HG03280 (cell line): ENCODE measurements at regions not wholly inside any gene's neighbourhood (a gene's known extent, or its start where the extent isn't known, plus 50 kb on each side); places are given as distances from the start of the nearest gene placed in this dataset.
"Not testable (repeated sequence)": the region's sequence is repeated elsewhere in the genome, so short reads cannot be mapped to it uniquely, and the experiment has no call there.

ENCODE experiments used
- ATAC-seq: cut with Tn5 transposase; IDR thresholded peaks from one replicate; pipeline ENCODE4 v1.9.1; 2021; ENCODE audit warnings: mild to moderate bottlenecking, moderate library complexity; ENCODE audit not compliant: unreplicated experiment

DNA sequence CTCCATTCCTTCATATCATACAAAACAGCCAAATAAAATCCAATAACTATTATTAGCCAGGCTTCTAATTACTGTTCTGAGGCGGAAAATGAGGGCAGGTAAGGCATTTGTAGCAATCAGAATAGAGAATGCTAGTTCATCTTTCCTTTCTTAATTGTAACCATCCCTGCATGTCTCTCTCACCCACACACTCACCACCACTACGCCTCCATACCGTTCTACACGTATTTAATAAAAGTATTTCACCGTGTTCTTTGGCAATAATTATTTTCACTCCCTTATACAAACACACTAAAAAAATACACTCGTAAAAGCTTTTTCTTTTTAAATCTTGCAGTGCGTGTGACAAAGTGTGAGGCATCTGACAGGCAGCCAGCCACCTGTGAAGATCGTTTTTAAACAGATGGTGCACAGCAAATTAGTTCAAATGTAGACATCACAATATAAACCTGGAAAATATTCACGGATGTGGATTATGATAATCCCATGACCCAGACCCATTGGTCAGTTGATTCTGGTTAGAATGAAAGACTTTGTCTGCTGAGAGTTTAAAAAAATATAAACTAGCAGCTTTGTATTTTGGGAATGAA, 653.6 kb downstream of the REEP3 start:
- ATAC-seq = no peak

GRCh38 chr10:64175271-64175962, 654.2 kb downstream of the REEP3 start:
- ATAC-seq = no peak

DNA sequence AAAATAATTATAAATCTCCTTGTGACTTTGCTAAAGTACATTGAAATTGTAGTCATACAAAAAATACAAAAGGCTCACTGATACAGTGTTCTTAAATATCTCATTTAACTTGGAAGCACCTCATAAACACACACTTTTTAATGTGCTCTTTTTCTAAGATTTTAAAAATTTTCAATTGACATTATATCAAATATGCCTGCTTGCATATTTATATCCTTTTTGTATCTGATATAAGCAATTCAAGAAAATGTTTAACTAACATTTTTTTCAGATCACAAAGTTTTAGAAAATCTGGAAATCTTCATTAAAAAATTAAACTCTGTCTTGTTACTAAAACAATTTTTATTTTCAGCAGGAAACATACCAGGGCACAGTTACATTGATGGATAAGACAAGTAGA, 661.5 kb downstream of the REEP3 start:
- ATAC-seq = no peak

GRCh38 chr10:64191286-64191685, 670.1 kb downstream of the REEP3 start:
- ATAC-seq = no peak

DNA sequence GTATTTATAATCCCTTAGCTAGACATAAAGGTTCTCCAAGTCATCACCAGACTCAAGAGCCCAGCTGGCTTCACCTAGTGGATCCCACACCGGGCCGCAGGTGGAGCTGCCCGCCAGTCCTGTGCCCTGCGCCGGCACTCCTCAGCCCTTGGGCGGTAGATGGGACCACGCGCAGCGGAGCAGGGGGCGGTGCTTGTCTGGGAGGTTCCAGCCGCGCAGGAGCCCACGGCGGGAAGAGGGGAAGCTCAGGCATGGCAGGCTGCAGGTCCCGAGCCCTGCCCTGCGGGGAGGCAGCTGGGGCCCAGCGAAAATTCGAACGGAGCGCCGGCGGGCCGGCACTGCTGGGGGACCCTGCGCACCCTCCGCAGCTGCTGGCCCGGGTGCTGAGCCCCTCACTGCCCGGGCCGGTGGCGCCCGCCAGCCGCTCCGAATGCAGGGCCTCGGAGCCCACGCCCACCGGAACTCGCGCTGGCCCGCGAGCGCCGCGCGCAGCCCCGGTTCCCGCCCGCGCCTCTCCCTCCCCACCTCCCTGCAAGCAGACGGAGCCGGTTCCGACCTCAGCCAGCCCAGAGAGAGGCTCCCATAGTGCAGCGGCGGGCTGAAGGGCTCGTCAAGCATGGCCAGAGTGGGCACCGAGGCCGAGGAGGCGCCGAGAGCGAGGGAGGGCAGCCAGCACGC, 675.6 kb downstream of the REEP3 start:
- no peak for ATAC-seq

DNA sequence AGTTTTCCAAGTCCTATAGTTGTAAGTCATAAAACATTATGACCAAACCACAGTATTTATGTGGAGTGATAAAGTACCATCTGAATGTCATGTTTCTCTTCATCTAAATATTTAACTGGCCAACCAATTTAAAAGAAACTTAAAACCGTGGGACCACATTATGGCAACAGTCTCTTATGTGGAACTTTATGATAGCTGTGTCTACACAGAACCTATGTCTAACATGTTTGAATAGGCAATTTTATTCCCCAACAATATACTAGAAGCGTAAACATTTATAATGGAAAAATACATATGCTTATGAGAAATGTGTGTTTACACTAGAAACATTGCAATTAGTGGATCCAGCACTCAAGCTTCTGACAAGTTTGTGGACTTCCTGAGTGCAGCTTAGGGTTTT, 680.7 kb downstream of the REEP3 start:
- no peak for ATAC-seq

GRCh38 chr10:64204504-64204903, 683.3 kb downstream of the REEP3 start:
- not testable (repeated sequence) for ATAC-seq

DNA sequence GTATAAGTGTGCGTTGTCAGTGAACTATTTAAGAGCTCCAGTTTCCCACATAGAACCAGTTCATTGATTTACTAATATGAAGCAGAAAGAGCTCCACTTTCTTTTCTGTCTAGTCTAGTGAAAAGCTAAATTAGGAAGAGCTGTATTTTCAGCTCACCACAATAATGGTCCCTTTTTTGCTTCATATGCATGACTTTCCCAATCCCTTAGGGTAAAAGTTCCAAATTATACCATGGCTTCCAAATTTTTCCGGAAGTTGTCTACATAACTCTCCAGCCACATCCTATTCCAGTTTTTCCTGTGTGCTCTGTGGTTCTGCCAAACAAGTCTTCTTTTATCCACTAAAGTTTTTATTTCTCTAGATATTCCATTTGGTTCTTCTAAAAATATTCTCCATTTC, 685.2 kb downstream of the REEP3 start:
- no peak for ATAC-seq

- no peak for ATAC-seq
Observed at GRCh38 chr10:64209561-64209960, 688.4 kb downstream of the REEP3 start.

- ATAC-seq = no peak
Observed at GRCh38 chr10:64210211-64210610, 689.0 kb downstream of the REEP3 start.

- ATAC-seq = no peak
Observed at GRCh38 chr10:64211466-64211865, 690.3 kb downstream of the REEP3 start.

DNA sequence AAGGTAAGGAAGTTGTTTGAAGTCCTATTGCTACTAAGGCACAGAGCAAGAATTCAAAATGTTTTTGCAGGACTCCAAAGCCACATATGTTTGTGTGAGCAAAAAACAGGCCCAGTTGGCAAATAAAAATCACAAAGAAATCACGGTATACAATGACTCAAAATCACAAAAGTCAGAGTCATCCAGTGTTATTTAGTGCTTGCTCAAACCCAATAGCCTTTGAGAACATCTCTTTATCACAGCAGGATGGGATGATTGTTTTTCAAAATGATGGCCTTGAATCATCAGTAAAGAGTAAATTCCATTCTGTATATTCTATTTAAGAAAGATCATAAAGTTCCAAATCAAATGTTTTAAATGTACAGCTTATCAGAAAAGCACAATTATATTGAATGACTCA, 693.9 kb downstream of the REEP3 start:
- ATAC-seq = no peak

DNA sequence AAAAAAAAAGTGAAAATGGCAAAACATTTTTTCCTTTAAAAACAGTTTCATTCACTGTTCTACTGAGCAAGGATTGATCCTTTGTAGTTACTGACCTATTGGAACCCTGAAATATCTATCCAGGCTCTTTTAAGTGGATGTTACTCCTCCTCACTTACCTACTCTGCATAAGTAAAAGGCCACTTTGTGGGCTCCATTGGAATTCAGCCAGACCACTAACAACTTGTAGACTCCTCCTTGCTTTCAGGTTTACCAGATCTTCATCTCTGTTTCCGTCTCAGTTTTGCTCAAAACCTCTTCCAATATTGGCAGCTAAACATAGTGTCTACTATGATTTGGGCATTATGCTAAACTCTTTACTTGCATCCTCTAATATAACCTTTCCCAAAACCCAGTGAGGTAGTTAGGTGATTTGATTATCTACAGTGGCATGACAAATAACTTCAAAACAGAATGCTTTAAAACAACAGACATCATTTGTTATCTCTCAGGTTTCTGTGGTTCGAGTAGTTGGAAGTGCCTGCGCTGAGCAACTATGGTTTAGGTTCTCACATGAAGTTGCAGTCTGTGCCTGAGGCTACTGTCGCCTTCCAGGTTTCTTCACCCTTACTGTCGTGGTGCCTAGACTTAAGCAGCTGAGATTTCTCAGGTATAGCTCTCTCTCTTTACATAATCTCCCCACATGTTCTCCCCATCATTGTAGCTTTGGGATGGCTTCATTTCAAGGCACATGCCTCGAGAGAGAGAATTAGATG, 698.2 kb downstream of the REEP3 start:
- ATAC-seq = no peak

DNA sequence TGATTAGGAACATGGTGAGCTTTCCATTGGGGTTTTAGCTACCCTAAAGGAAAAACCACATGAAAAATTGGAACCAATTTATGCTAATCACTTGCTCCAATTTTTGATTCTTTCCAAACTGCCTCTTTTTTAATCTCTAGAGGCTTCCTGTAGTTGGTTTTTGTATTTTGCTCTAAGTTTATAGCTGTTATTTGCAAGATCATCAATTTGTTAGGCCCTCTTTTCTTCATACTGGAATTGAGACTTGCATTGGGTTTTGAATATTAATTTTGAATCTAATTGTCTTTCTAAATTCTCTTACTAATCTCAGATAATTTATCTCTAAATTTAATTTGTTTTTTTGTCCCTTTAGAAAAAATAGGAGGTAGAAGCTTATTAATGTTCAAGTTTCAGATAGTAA, 713.3 kb downstream of the REEP3 start:
- no peak for ATAC-seq

GRCh38 chr10:64257704-64258103, 736.5 kb downstream of the REEP3 start:
- no peak for ATAC-seq

DNA sequence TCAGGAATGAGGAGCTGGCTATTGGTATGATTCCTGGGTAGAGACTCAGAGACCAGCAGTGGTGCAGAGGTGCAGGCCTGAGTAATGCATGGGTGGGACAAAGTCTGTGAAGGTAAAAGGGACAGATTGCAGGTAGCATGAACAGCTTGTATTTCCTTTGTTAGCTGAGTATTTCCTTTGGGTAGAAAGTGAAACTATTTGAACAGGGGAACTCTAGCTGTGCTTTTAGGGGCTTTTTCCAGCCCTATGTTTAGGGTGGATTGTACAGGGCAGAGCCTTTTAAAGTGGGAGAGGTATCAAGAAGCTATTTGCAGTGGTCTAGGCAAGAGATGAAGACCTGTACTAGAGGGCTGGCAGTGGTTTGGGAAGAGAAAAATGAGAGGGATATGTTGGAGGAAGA, 739.9 kb downstream of the REEP3 start:
- ATAC-seq = no peak

- ATAC-seq = no peak
Observed at GRCh38 chr10:64261676-64262075, 740.5 kb downstream of the REEP3 start.

DNA sequence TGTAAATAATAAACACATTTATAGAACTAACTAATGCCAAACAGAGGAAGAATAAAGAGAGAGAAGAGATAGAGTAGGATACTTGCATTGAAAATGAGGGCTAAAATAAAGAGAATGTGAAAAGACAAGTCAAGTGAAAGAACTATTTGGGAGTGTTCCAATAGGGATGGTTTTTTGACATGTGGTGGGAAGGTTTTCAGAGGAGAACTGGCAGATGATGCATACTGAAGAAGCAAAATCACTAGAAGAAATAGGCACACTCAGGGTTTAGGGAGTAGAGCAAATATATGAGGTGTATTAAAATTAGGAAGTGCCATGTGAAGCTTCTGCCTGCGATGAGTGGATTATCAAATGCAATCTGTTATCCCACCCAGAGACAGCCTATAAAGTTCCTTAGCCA, 744.8 kb downstream of the REEP3 start:
- no peak for ATAC-seq

GRCh38 chr10:64271508-64271907, 750.3 kb downstream of the REEP3 start:
- no peak for ATAC-seq

DNA sequence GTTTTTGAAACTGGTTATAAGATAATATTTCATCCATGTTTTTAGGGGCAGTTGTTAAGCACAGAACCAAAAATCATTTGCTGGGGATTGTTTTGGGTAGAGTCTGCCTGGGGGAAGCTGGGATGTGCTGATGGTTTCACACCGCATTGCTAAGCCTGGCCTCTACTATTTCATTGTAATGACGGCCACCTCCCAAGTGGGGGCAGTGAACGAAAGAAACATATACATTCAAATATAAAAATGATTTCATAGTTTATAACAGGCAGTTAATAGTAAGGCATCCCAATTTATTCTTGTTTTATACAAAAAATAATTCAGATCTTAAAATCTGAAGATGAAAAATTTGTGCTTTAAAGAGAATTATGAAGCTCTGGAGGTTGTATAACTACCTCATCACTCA, 750.8 kb downstream of the REEP3 start:
- no peak for ATAC-seq

- no peak for ATAC-seq
Observed at GRCh38 chr10:64275001-64275400, 753.8 kb downstream of the REEP3 start.

GRCh38 chr10:64275774-64276173, 754.6 kb downstream of the REEP3 start:
- ATAC-seq = no peak
